HG03060 (cell line): ENCODE measurements at regions not wholly inside any gene's neighbourhood (a gene's known extent, or its start where the extent isn't known, plus 50 kb on each side); places are given as distances from the start of the nearest gene placed in this dataset.

Experiments used
- ATAC-seq: cut with Tn5 transposase; IDR thresholded peaks from one replicate; pipeline ENCODE4 v1.9.1; 2021; ENCODE audit warnings: low read depth, moderate number of reproducible peaks; ENCODE audit not compliant: unreplicated experiment

- ATAC-seq: no peak
These were observed 181.6 kb upstream of the MKI67 start for GRCh38 chr10:128307820-128308219.

- ATAC-seq: no peak
These were observed 184.9 kb upstream of the MKI67 start for GRCh38 chr10:128310971-128311658.

GRCh38 chr10:128312250-128312649, 186.0 kb upstream of the MKI67 start:
- ATAC-seq: no peak

GRCh38 chr10:128314686-128315085, 188.5 kb upstream of the MKI67 start:
- no peak for ATAC-seq

- no peak for ATAC-seq
These were observed 190.0 kb upstream of the MKI67 start for GRCh38 chr10:128316121-128316726.

GRCh38 chr10:128316925-128317324, 190.7 kb upstream of the MKI67 start:
- no peak for ATAC-seq

- no peak for ATAC-seq
These were observed 192.1 kb upstream of the MKI67 start for GRCh38 chr10:128318366-128318765.

GRCh38 chr10:128318913-128319312, 192.7 kb upstream of the MKI67 start:
- ATAC-seq: no peak

- ATAC-seq: no peak
These were observed 195.9 kb upstream of the MKI67 start for GRCh38 chr10:128322106-128322505.

- no peak for ATAC-seq
These were observed 196.7 kb upstream of the MKI67 start for GRCh38 chr10:128322950-128323349.

GRCh38 chr10:128324058-128324827, 198.0 kb upstream of the MKI67 start:
- ATAC-seq: no peak

GRCh38 chr10:128325788-128326187, 199.6 kb upstream of the MKI67 start:
- ATAC-seq: no peak

GRCh38 chr10:128326251-128326650, 200.0 kb upstream of the MKI67 start:
- no peak for ATAC-seq

- ATAC-seq: no peak
These were observed 200.6 kb upstream of the MKI67 start for GRCh38 chr10:128326851-128327250.

- ATAC-seq: no peak
These were observed 210.2 kb upstream of the MKI67 start for GRCh38 chr10:128336401-128336800.

GRCh38 chr10:128337860-128338378, 211.7 kb upstream of the MKI67 start:
- no peak for ATAC-seq

- ATAC-seq: no peak
These were observed 212.7 kb upstream of the MKI67 start for GRCh38 chr10:128338951-128339350.

GRCh38 chr10:128339753-128340152, 213.5 kb upstream of the MKI67 start:
- ATAC-seq: no peak

GRCh38 chr10:128345353-128345752, 219.1 kb upstream of the MKI67 start:
- ATAC-seq: no peak

- ATAC-seq: no peak
These were observed 234.6 kb upstream of the MKI67 start for GRCh38 chr10:128360783-128361182.

GRCh38 chr10:128361487-128361886, 235.3 kb upstream of the MKI67 start:
- ATAC-seq: no peak
